Gastroesophageal sphincter (tissue), 3 donors: ENCODE measurements at regions not wholly inside any gene's neighbourhood (a gene's known extent, or its start where the extent isn't known, plus 50 kb on each side); places are given as distances from the start of the nearest gene placed in this dataset.

Experiments
- CTCF ChIP-seq, 4 experiments: fragments of 200-600 bp in 2 of 4; fragments of 450-650 bp in 2 of 4; sonication (generic) in 1 of 4; IDR thresholded peaks; one replicate each; pipeline ENCODE4 v1.5.1; 2017 to 2019; ENCODE audit warnings: antibody characterized with exemption in 4 of 4, mild to moderate bottlenecking in 2 of 4, moderate library complexity in 2 of 4
- POLR2A ChIP-seq, 2 donors: fragments of 450-650 bp; IDR thresholded peaks; one replicate each; pipeline ENCODE4 v1.6.1; 2017; ENCODE audit warnings: antibody characterized with exemption in 2 of 2, mild to moderate bottlenecking in 2 of 2, moderate library complexity in 1 of 2

- TF ChIP-seq CTCF (IDR thresholded peaks at IDR 0.05) (no peak), POLR2A (IDR thresholded peaks at IDR 0.05) (no peak)
Observed at GRCh38 chr1:217077426-217077825, 354.2 kb upstream of the ESRRG start.
